Liver (tissue), 8 donors: ENCODE measurements at regions not wholly inside any gene's neighbourhood (a gene's known extent, or its start where the extent isn't known, plus 50 kb on each side); places are given as distances from the start of the nearest gene placed in this dataset.

ENCODE experiments used
- DNase-seq: peaks from one replicate; pipeline ENCODE4 v3.0.0-alpha.2; 2017; ENCODE audit warnings: low spot score
- H3K27ac ChIP-seq, 2 donors: one replicate each; pipeline ENCODE4 v1.7.0; 2013; ENCODE audit warnings: inconsistent platforms in 2 of 2, low read length in 2 of 2, control low read depth in 1 of 2, low read depth in 1 of 2, mild to moderate bottlenecking in 1 of 2
- H3K27me3 ChIP-seq, 4 donors: one replicate each; pipeline versions ENCODE4 v1.6.1 to v1.7.0; 2013; ENCODE audit warnings: low read length in 3 of 4, inconsistent platforms in 1 of 4, mild to moderate bottlenecking in 1 of 4, moderate library complexity in 1 of 4; ENCODE audit not compliant: control insufficient read depth in 4 of 4, insufficient read depth in 4 of 4
- H3K36me3 ChIP-seq, 4 donors: one replicate each; pipeline versions ENCODE4 v1.6.1 to v1.7.0; 2013; ENCODE audit warnings: low read length in 3 of 4, mild to moderate bottlenecking in 3 of 4, low read depth in 1 of 4, moderate library complexity in 1 of 4; ENCODE audit not compliant: control insufficient read depth in 4 of 4, insufficient read depth in 3 of 4
- H3K4me1 ChIP-seq, 4 donors: one replicate each; pipeline versions ENCODE4 v1.6.1 to v1.7.0; 2013; ENCODE audit warnings: low read length in 3 of 4, mild to moderate bottlenecking in 3 of 4, moderate library complexity in 1 of 4; ENCODE audit not compliant: control insufficient read depth in 4 of 4, insufficient read depth in 4 of 4
- H3K4me3 ChIP-seq, 3 donors: one replicate each; pipeline versions ENCODE4 v1.6.1 to v1.7.0; 2013; ENCODE audit warnings: low read length in 3 of 3, control low read depth in 1 of 3, low read depth in 1 of 3, mild to moderate bottlenecking in 1 of 3
- H3K9ac ChIP-seq, 2 donors: one replicate each; pipeline ENCODE4 v1.7.0; 2013; ENCODE audit warnings: low read length in 2 of 2, mild to moderate bottlenecking in 2 of 2, moderate library complexity in 2 of 2, control low read depth in 1 of 2, low read depth in 1 of 2
- H3K9me3 ChIP-seq, 4 donors: one replicate each; pipeline versions ENCODE4 v1.6.1 to v1.7.0; 2013; ENCODE audit warnings: low read length in 3 of 4; ENCODE audit not compliant: control insufficient read depth in 4 of 4
- FOXA1 ChIP-seq: IDR thresholded peaks from 2 replicates; pipeline ENCODE4 v1.6.1; 2016; ENCODE audit warnings: antibody characterized with exemption
- FOXA2 ChIP-seq: IDR thresholded peaks from 2 replicates; pipeline ENCODE4 v1.6.1; 2016; ENCODE audit warnings: antibody characterized with exemption
- HNF4A ChIP-seq, 2 donors: conservative IDR thresholded peaks; 2 replicates each; pipeline ENCODE4 v1.6.1; 2016; ENCODE audit warnings: antibody characterized with exemption in 2 of 2, mild to moderate bottlenecking in 2 of 2
- HNF4G ChIP-seq: IDR thresholded peaks from 2 replicates; pipeline ENCODE4 v1.6.1; 2016; ENCODE audit warnings: antibody characterized with exemption
- JUND ChIP-seq, 2 donors: IDR thresholded peaks; 2 replicates each; pipeline ENCODE4 v1.6.1; 2016; ENCODE audit warnings: antibody characterized with exemption in 2 of 2
- MAX ChIP-seq: IDR thresholded peaks from 2 replicates; pipeline ENCODE4 v1.6.1; 2016; ENCODE audit warnings: antibody characterized with exemption
- RAD21 ChIP-seq, 2 donors: IDR thresholded peaks; 2 replicates each; pipeline ENCODE4 v1.6.1; 2016; ENCODE audit warnings: antibody characterized with exemption in 2 of 2, mild to moderate bottlenecking in 2 of 2
- YY1 ChIP-seq: IDR thresholded peaks from 2 replicates; pipeline ENCODE4 v1.6.1; 2016; ENCODE audit warnings: antibody characterized with exemption, mild to moderate bottlenecking
- WGBS: extraction: QIAGEN DNeasy Blood & Tissue Kit; methylation state at CpG from one replicate; pipeline ENCODE4 v1.1.7; 2013; 5-methylcytosine and 5-hydroxymethylcytosine counted together
- TF ChIP-seq, protein P1 (sequence below): fragments of 150-350 bp; IDR thresholded peaks from 2 replicates; pipeline ENCODE4 v1.5.1; 2017; ENCODE audit warnings: improper control_type of control experiment, low read depth, low read length; ENCODE audit not compliant: missing input control
- TF ChIP-seq, protein P2 (sequence below): IDR thresholded peaks from 2 replicates; pipeline ENCODE4 v1.6.1; 2016; ENCODE audit warnings: antibody characterized with exemption
- TF ChIP-seq, protein P3 (sequence below): IDR thresholded peaks from 2 replicates; pipeline ENCODE4 v1.6.1; 2016; ENCODE audit warnings: antibody characterized with exemption
- donor health status: healthy.
- donor health status: healthy.
- donor health status: healthy.
- donor health status: healthy.
- donor health status: healthy.

GRCh38 chr4:123127218-123127617 is 204.8 kb upstream of the NUDT6 start:
- H3K9me3 ChIP-seq, result no peaks in the 10 kb centered on the region
- H3K4me1 ChIP-seq, result no peaks in the 10 kb centered on the region
- no peak overlapping the region for H3K9ac ChIP-seq
- no peaks in the 10 kb centered on the region for H3K36me3 ChIP-seq
- WGBS, result 76% methylated on average over 1 of the region's 1 CpG
- H3K27me3 ChIP-seq, result no peaks in the 10 kb centered on the region
- H3K4me3 ChIP-seq, result no peak overlapping the region
- TF ChIP-seq, protein P1, sequence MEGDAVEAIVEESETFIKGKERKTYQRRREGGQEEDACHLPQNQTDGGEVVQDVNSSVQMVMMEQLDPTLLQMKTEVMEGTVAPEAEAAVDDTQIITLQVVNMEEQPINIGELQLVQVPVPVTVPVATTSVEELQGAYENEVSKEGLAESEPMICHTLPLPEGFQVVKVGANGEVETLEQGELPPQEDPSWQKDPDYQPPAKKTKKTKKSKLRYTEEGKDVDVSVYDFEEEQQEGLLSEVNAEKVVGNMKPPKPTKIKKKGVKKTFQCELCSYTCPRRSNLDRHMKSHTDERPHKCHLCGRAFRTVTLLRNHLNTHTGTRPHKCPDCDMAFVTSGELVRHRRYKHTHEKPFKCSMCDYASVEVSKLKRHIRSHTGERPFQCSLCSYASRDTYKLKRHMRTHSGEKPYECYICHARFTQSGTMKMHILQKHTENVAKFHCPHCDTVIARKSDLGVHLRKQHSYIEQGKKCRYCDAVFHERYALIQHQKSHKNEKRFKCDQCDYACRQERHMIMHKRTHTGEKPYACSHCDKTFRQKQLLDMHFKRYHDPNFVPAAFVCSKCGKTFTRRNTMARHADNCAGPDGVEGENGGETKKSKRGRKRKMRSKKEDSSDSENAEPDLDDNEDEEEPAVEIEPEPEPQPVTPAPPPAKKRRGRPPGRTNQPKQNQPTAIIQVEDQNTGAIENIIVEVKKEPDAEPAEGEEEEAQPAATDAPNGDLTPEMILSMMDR, result no peak
- peak; percentile 50 to 63 for TF ChIP-seq RAD21 (IDR thresholded peaks at IDR 0.05)
- no peak for DNase-seq
- no peak overlapping the region for H3K27ac ChIP-seq

- Histone ChIP-seq H3K27me3 (no peaks in the 10 kb centered on the region), H3K9ac (no peak overlapping the region), H3K9me3 (no peaks in the 10 kb centered on the region), H3K27ac (no peak overlapping the region), H3K4me3 (no peak overlapping the region), H3K36me3 (no peaks in the 10 kb centered on the region), H3K4me1 (no peaks in the 10 kb centered on the region)
- 84% methylated on average over 2 of the region's 2 CpGs for WGBS
- no peak for DNase-seq
- TF ChIP-seq FOXA1, result no peak
- no peak for TF ChIP-seq YY1
- no peak for TF ChIP-seq HNF4G
- no peak for TF ChIP-seq JUND (IDR thresholded peaks at IDR 0.05)
- no peak for TF ChIP-seq FOXA2
- TF ChIP-seq, protein P2, sequence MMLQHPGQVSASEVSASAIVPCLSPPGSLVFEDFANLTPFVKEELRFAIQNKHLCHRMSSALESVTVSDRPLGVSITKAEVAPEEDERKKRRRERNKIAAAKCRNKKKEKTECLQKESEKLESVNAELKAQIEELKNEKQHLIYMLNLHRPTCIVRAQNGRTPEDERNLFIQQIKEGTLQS, result no peak
- TF ChIP-seq, protein P1, result no peak
- TF ChIP-seq MAX, result no peak
- TF ChIP-seq, protein P3, sequence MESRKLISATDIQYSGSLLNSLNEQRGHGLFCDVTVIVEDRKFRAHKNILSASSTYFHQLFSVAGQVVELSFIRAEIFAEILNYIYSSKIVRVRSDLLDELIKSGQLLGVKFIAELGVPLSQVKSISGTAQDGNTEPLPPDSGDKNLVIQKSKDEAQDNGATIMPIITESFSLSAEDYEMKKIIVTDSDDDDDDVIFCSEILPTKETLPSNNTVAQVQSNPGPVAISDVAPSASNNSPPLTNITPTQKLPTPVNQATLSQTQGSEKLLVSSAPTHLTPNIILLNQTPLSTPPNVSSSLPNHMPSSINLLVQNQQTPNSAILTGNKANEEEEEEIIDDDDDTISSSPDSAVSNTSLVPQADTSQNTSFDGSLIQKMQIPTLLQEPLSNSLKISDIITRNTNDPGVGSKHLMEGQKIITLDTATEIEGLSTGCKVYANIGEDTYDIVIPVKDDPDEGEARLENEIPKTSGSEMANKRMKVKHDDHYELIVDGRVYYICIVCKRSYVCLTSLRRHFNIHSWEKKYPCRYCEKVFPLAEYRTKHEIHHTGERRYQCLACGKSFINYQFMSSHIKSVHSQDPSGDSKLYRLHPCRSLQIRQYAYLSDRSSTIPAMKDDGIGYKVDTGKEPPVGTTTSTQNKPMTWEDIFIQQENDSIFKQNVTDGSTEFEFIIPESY, result no peak
- TF ChIP-seq HNF4A (conservative IDR thresholded peaks at IDR 0.05), result no peak
These were observed 205.5 kb upstream of the NUDT6 start for GRCh38 chr4:123127875-123128274.
